ENCODE measurements at regions not wholly inside any gene's neighbourhood (a gene's known extent, or its start where the extent isn't known, plus 50 kb on each side); places are given as distances from the start of the nearest gene placed in this dataset.
"Not testable (repeated sequence)": the region's sequence is repeated elsewhere in the genome, so short reads cannot be mapped to it uniquely, and the experiment has no call there.

- intact Hi-C loops (cut with DNase I; ENCODE audit: low total_unique reads), result no loop called here
- no peak overlapping the region for H3K4me3 ChIP-seq
- no peaks in the 10 kb centered on the region for H3K9me3 ChIP-seq
- TF ChIP-seq POLR2A (IDR thresholded peaks at IDR 0.05) (no peak), CTCF (IDR thresholded peaks at IDR 0.05) (no peak)
- H3K4me1 ChIP-seq, result no peaks in the 10 kb centered on the region
- H3K27me3 ChIP-seq, result no peaks in the 10 kb centered on the region
- DNase-seq, result no peak
- no peaks in the 10 kb centered on the region for H3K36me3 ChIP-seq (ENCODE audit: low read depth, missing control alignments)
- H3K27ac ChIP-seq, result no peak overlapping the region
Observed at GRCh38 chr6:141925001-141925400, 207.7 kb upstream of the GJE1 start.

- WGBS, 2 donors, result 86 to 87% methylated on average over 2 of the region's 2 CpGs
- DNase-seq, result no peak
- Histone ChIP-seq H3K27me3 (no peaks in the 10 kb centered on the region), H3K9me3 (no peaks in the 10 kb centered on the region), H3K27ac (no peak overlapping the region), H3K36me3 (ENCODE audit: low read depth, missing control alignments) (no peaks in the 10 kb centered on the region), H3K4me1 (no peaks in the 10 kb centered on the region), H3K4me3 (no peak overlapping the region)
- intact Hi-C loops (cut with DNase I; ENCODE audit: low total_unique reads), result no loop called here
- TF ChIP-seq POLR2A (IDR thresholded peaks at IDR 0.05), result no peak
Observed at GRCh38 chr6:141922898-141923297, 209.8 kb upstream of the GJE1 start.

- DNase-seq; H3K27ac ChIP-seq; H3K36me3 ChIP-seq (ENCODE audit: low read depth, missing control alignments); H3K4me1 ChIP-seq; H3K4me3 ChIP-seq; H3K9me3 ChIP-seq; intact Hi-C loops (cut with DNase I; ENCODE audit: low total_unique reads); H3K27me3 ChIP-seq: not testable (repeated sequence)
- 86 to 93% methylated on average over 13 to 30 of the region's 30 CpGs for WGBS, 2 donors
Observed at GRCh38 chr6:141916682-141917505, 215.8 kb upstream of the GJE1 start.

GRCh38 chr6:141914646-141915045 lies 218.1 kb upstream of the GJE1 start:
- Histone ChIP-seq H3K4me1 (no peaks in the 10 kb centered on the region), H3K9me3 (no peaks in the 10 kb centered on the region), H3K27ac (no peak overlapping the region), H3K36me3 (ENCODE audit: low read depth, missing control alignments) (no peaks in the 10 kb centered on the region), H3K4me3 (no peak overlapping the region), H3K27me3 (no peaks in the 10 kb centered on the region)
- DNase-seq, result no peak
- TF ChIP-seq CTCF (IDR thresholded peaks at IDR 0.05) (no peak), POLR2A (IDR thresholded peaks at IDR 0.05) (no peak)
- 84 to 86% methylated on average over 2 of the region's 2 CpGs for WGBS, 2 donors
- intact Hi-C loops (cut with DNase I; ENCODE audit: low total_unique reads), result no loop called here

- Histone ChIP-seq H3K36me3 (ENCODE audit: low read depth, missing control alignments) (no peaks in the 10 kb centered on the region), H3K9me3 (no peaks in the 10 kb centered on the region), H3K4me1 (no peaks in the 10 kb centered on the region), H3K27me3 (no peaks in the 10 kb centered on the region), H3K27ac (no peak overlapping the region), H3K4me3 (no peak overlapping the region)
- intact Hi-C loops (cut with DNase I; ENCODE audit: low total_unique reads), result no loop called here
- no peak for TF ChIP-seq CTCF (IDR thresholded peaks at IDR 0.05)
- no peak for TF ChIP-seq POLR2A (IDR thresholded peaks at IDR 0.05)
- no peak for DNase-seq
Observed at GRCh38 chr6:141906569-141907080, 226.1 kb upstream of the GJE1 start.

- no peak for DNase-seq
- no peaks in the 10 kb centered on the region for H3K36me3 ChIP-seq (ENCODE audit: low read depth, missing control alignments)
- H3K27ac ChIP-seq, result no peak overlapping the region
- intact Hi-C loops (cut with DNase I; ENCODE audit: low total_unique reads), result no loop called here
- H3K9me3 ChIP-seq, result no peaks in the 10 kb centered on the region
- TF ChIP-seq CTCF (IDR thresholded peaks at IDR 0.05), result no peak
- no peak for TF ChIP-seq POLR2A (IDR thresholded peaks at IDR 0.05)
- WGBS, 2 donors, result 75 to 95% methylated on average over 1 to 2 of the region's 2 CpGs
- no peaks in the 10 kb centered on the region for H3K4me1 ChIP-seq
- H3K4me3 ChIP-seq, result no peak overlapping the region
- no peaks in the 10 kb centered on the region for H3K27me3 ChIP-seq
Observed at GRCh38 chr6:141890661-141891060, 242.1 kb upstream of the GJE1 start.
